GM12865 (cell line): ENCODE measurements at regions not wholly inside any gene's neighbourhood (a gene's known extent, or its start where the extent isn't known, plus 50 kb on each side); places are given as distances from the start of the nearest gene placed in this dataset.

Experiments
- DNase-seq: peaks from one replicate; pipeline ENCODE4 v3.0.0; 2010; ENCODE audit warnings: low read depth
- H3K4me3 ChIP-seq: 2 replicates; pipeline ENCODE4 v1.5.1; 2011; ENCODE audit warnings: mild to moderate bottlenecking, low read depth, low read length, control low read depth
- TF ChIP-seq, protein P1 (sequence below): IDR thresholded peaks from 2 replicates; pipeline ENCODE4 v1.5.1; 2011; ENCODE audit warnings: low read length, control low read depth, low read depth, inconsistent platforms; ENCODE audit not compliant: insufficient read depth; ENCODE audit errors: missing control alignments

DNA sequence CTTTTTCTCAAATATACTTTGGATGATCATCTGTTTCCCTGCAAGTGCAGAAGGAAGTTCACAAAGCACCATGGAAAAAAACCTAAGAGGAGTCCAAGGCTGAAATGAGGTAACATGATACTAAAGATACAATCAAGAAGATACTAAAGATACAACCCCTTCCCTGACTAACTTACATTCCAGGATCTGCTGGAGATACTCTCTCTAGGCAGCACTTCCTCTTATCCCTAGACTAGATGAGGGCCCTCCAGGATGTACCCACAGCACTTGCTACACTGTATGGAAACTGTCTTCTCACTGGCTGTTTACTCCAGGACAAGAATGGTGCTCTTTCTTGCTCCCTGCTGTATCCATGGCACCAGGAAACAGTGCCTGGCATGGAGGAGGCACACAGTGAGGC lies 116.4 kb upstream of the NFE2L3 start:
- TF ChIP-seq, protein P1, sequence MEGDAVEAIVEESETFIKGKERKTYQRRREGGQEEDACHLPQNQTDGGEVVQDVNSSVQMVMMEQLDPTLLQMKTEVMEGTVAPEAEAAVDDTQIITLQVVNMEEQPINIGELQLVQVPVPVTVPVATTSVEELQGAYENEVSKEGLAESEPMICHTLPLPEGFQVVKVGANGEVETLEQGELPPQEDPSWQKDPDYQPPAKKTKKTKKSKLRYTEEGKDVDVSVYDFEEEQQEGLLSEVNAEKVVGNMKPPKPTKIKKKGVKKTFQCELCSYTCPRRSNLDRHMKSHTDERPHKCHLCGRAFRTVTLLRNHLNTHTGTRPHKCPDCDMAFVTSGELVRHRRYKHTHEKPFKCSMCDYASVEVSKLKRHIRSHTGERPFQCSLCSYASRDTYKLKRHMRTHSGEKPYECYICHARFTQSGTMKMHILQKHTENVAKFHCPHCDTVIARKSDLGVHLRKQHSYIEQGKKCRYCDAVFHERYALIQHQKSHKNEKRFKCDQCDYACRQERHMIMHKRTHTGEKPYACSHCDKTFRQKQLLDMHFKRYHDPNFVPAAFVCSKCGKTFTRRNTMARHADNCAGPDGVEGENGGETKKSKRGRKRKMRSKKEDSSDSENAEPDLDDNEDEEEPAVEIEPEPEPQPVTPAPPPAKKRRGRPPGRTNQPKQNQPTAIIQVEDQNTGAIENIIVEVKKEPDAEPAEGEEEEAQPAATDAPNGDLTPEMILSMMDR: no peak
- H3K4me3 ChIP-seq: no peak overlapping the region
- no peak for DNase-seq

DNA sequence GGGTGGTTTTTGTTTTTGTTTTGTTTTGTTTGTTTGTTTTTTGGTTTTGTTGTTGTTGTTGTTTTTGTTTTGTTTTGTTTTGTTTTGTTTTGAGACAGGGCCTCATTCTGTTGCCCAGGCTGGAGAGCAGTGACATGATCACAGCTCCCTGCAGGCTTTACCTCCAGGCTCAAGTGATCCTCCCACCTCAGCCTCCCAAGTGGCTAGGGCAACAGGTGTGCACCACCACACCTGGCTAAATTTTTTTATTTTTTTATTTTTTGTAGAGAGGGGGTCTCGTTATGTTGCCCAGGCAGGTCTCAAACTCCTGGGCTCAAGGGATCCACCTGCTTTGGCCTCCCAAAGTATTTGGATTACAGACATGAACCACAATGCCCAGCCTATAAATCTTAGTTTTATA lies 115.9 kb upstream of the NFE2L3 start:
- DNase-seq: no peak
- H3K4me3 ChIP-seq: no peak overlapping the region
- TF ChIP-seq, protein P1: no peak

DNA sequence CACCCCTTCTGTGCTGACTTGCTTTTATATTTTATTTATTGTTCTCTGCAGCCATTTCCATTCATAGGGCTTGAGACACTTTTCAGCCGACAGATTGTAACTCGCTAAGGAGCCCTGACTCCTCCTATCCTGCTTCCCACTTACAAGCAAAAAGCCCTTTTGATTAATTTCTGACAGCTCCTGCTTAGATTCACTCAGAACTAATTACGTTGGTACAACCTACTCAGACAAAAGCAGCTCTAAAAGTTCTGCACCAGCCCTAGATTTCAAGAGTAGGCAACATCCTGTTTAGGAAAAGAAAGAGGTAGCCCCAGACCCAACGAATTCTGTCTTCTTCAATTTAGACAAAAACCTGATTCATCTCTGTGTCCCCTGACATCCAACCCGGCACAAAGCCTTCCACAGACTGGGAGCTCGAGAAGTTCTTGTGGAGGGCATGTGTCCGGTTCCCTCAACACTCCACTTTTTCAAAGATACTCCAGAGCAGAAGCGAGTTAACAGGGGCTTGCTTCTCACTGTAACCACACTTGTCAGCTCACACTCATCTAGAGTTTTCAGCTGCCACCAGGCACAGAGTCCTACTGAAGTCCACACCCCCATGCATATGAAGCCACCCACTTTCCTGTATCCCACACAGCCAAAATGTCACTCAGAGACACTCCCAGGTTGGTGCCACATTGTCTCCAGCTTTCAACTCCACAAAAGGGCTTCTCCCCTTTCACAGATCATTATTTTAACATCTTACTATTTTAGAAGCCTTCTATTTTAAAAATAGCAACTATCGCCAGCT lies 113.6 kb upstream of the NFE2L3 start:
- TF ChIP-seq, protein P1: no peak
- no peak for DNase-seq
- no peak overlapping the region for H3K4me3 ChIP-seq

DNA sequence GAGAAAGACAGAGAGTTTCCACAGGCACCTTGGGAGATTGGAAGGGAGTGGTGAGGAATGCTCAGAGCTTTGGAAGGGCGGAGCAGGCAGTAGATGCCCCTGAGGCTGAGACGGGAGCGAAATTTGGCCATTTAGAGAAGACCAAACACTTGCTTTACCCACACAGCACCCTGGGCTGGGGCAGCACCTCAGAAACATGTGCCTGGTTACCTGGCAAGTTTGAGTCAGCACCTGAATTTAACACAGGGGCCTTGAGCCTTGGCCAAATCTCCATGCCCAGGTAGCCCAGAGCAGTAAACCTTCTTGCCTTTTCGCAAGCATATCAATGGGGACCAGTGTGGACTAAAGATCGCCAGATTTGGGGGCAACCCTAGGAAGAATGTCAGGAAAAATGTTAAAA lies 111.9 kb upstream of the NFE2L3 start:
- no peak for DNase-seq
- TF ChIP-seq, protein P1: no peak

DNA sequence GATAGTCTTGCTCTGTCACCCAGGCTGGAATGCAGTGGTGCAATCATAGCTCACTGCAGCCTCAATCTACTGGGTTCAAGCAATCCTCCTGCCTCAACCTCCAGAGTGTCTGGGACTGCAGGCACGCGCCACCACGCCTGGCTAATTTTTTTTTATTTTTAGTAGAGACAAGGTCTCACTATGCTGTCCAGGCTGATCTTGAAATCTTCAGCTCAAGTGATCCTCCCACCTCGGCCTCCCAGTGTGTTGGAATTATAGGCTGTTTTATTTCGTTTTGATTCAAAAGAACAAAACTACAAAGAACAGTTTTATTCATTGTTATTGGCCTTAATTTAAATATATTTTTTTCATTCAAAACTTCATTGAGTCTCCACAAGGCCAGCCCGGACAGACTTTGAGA lies 109.8 kb upstream of the NFE2L3 start:
- no peak overlapping the region for H3K4me3 ChIP-seq
- DNase-seq: no peak
- TF ChIP-seq, protein P1: no peak

More for the DNA sequence above, 111.9 kb upstream of the NFE2L3 start:
- no peak overlapping the region for H3K4me3 ChIP-seq

DNA sequence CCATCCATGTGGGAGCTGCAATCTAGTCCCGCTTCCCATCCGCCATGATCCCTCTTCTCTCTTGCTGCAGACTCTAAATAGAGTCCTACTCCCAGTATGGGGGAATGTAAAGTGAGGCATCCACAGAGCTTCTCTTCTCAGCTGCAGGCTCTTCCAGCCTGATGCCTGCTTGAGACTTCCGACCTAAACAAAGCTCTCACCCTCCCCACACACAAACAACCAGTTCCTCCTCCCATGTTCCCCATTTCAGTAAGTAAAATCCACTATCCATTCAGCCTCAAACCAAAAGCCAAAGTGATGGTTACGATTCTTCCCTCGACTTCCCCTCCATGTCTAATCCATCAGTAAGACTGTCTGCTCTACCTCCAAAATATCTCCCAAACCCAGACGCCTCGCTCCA lies 108.2 kb upstream of the NFE2L3 start:
- no peak overlapping the region for H3K4me3 ChIP-seq
- DNase-seq: no peak
- TF ChIP-seq, protein P1: no peak

DNA sequence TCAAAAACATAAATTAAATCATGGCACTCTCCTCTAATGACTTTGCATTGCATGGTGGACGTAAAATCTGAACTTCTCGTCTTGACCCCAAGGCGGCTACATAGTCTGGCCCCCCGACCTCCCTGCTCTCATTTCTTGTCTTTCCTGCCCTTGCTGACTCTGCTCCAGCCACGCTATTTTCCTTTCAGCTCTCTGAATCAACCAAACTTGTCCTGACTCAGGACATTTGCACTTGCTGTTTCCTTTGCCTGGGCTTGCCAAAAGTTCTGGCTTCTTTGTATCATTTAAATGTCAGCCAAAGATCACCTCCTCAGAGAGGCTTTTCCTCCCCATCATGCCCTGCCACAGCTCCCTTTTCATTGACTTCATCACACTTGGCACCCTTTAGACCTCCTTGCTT lies 107.7 kb upstream of the NFE2L3 start:
- DNase-seq: no peak
- no peak overlapping the region for H3K4me3 ChIP-seq
- TF ChIP-seq, protein P1: no peak
